ENCODE measurements at regions not wholly inside any gene's neighbourhood (a gene's known extent, or its start where the extent isn't known, plus 50 kb on each side); places are given as distances from the start of the nearest gene placed in this dataset.

GRCh38 chr19:28330831-28331230 is 882.1 kb downstream of the UQCRFS1 start:
- POLR2A ChIA-PET, result no interaction called here
- CTCF ChIA-PET, result interaction anchor here (1.3 kb wide), 1 partner anchor 10 kb away, joined by 3 read pairs; no protein-coding TSS in a partner anchor
- Histone ChIP-seq H3K27me3 (replicated peaks in 2 of 5; ENCODE audit: control insufficient read depth in 4 of 5, insufficient read depth in 5 of 5, low read length in 4 of 5) (no peaks in the 10 kb centered on the region), H3K27ac (ENCODE audit: insufficient read depth in 1 of 2, low read depth in 1 of 2, low read length in 2 of 2, poor library complexity in 1 of 2, severe bottlenecking in 2 of 2) (no peak overlapping the region), H3K4me1 (ENCODE audit: control extremely low read depth in 1 of 4, control insufficient read depth in 4 of 4, insufficient read depth in 4 of 4, low read length in 3 of 4) (peaks cover 0 to 1% (median 0%) of the 10 kb centered on the region in 4 experiments), H3K9me3 (ENCODE audit: control extremely low read depth in 1 of 5, control insufficient read depth in 4 of 5, insufficient read depth in 2 of 5, low read depth in 1 of 5, low read length in 4 of 5) (no peaks in the 10 kb centered on the region), H3K4me3 (ENCODE audit: control insufficient read depth in 1 of 7, extremely low read depth in 1 of 7, insufficient read depth in 4 of 7, low read depth in 2 of 7, low read length in 6 of 7) (no peak overlapping the region), H3K36me3 (ENCODE audit: control insufficient read depth in 4 of 4, insufficient read depth in 4 of 4, low read length in 3 of 4) (no peaks in the 10 kb centered on the region)
- no CpG with 5 or more reads among the region's 1 CpG for WGBS (ENCODE audit: insufficient coverage)
- DNase-seq, result no peak

- Histone ChIP-seq H3K36me3 (ENCODE audit: control insufficient read depth in 4 of 4, insufficient read depth in 4 of 4, low read length in 3 of 4) (no peaks in the 10 kb centered on the region), H3K9me3 (ENCODE audit: control extremely low read depth in 1 of 5, control insufficient read depth in 4 of 5, insufficient read depth in 2 of 5, low read depth in 1 of 5, low read length in 4 of 5) (no peaks in the 10 kb centered on the region), H3K4me3 (ENCODE audit: control insufficient read depth in 1 of 7, extremely low read depth in 1 of 7, insufficient read depth in 4 of 7, low read depth in 2 of 7, low read length in 6 of 7) (no peak overlapping the region), H3K27me3 (replicated peaks in 2 of 5; ENCODE audit: control insufficient read depth in 4 of 5, insufficient read depth in 5 of 5, low read length in 4 of 5) (no peaks in the 10 kb centered on the region), H3K27ac (ENCODE audit: insufficient read depth in 1 of 2, low read depth in 1 of 2, low read length in 2 of 2, poor library complexity in 1 of 2, severe bottlenecking in 2 of 2) (no peak overlapping the region), H3K4me1 (ENCODE audit: control extremely low read depth in 1 of 4, control insufficient read depth in 4 of 4, insufficient read depth in 4 of 4, low read length in 3 of 4) (peaks cover 0 to 6% (median 0%) of the 10 kb centered on the region in 4 experiments)
- POLR2A ChIA-PET, result no interaction called here
- DNase-seq, result no peak
- WGBS (ENCODE audit: insufficient coverage), result 90% methylated on average over 4 of the region's 4 CpGs
- CTCF ChIA-PET, result no interaction called here
Measured at GRCh38 chr19:28329429-28329828, 883.5 kb downstream of the UQCRFS1 start.

- no peak overlapping the region for H3K27ac ChIP-seq (ENCODE audit: insufficient read depth in 1 of 2, low read depth in 1 of 2, low read length in 2 of 2, poor library complexity in 1 of 2, severe bottlenecking in 2 of 2)
- peaks cover 0 to 6% (median 0%) of the 10 kb centered on the region in 4 experiments for H3K4me1 ChIP-seq (ENCODE audit: control extremely low read depth in 1 of 4, control insufficient read depth in 4 of 4, insufficient read depth in 4 of 4, low read length in 3 of 4)
- ChIA-PET POLR2A (no interaction called here), CTCF (interaction anchor here (4.0 kb wide), 1 partner anchor 85 kb away, joined by 15 read pairs; no protein-coding TSS in a partner anchor)
- H3K36me3 ChIP-seq (ENCODE audit: control insufficient read depth in 4 of 4, insufficient read depth in 4 of 4, low read length in 3 of 4), result no peaks in the 10 kb centered on the region
- no peaks in the 10 kb centered on the region for H3K9me3 ChIP-seq (ENCODE audit: control extremely low read depth in 1 of 5, control insufficient read depth in 4 of 5, insufficient read depth in 2 of 5, low read depth in 1 of 5, low read length in 4 of 5)
- no peak overlapping the region for H3K4me3 ChIP-seq (ENCODE audit: control insufficient read depth in 1 of 7, extremely low read depth in 1 of 7, insufficient read depth in 4 of 7, low read depth in 2 of 7, low read length in 6 of 7)
- peaks cover 0 to 2% (median 0%) of the 10 kb centered on the region in 5 experiments for H3K27me3 ChIP-seq (replicated peaks in 2 of 5; ENCODE audit: control insufficient read depth in 4 of 5, insufficient read depth in 5 of 5, low read length in 4 of 5)
- no peak for DNase-seq
- no CpG with 5 or more reads among the region's 3 CpGs for WGBS (ENCODE audit: insufficient coverage)
Measured at GRCh38 chr19:28327905-28328304, 885.0 kb downstream of the UQCRFS1 start.

GRCh38 chr19:28326746-28327145 is 886.2 kb downstream of the UQCRFS1 start:
- Histone ChIP-seq H3K4me1 (ENCODE audit: control extremely low read depth in 1 of 4, control insufficient read depth in 4 of 4, insufficient read depth in 4 of 4, low read length in 3 of 4) (peaks cover 0 to 6% (median 0%) of the 10 kb centered on the region in 4 experiments), H3K27me3 (replicated peaks in 2 of 5; ENCODE audit: control insufficient read depth in 4 of 5, insufficient read depth in 5 of 5, low read length in 4 of 5) (peaks cover 0 to 2% (median 0%) of the 10 kb centered on the region in 5 experiments), H3K4me3 (ENCODE audit: control insufficient read depth in 1 of 7, extremely low read depth in 1 of 7, insufficient read depth in 4 of 7, low read depth in 2 of 7, low read length in 6 of 7) (no peak overlapping the region), H3K27ac (ENCODE audit: insufficient read depth in 1 of 2, low read depth in 1 of 2, low read length in 2 of 2, poor library complexity in 1 of 2, severe bottlenecking in 2 of 2) (no peak overlapping the region), H3K9me3 (ENCODE audit: control extremely low read depth in 1 of 5, control insufficient read depth in 4 of 5, insufficient read depth in 2 of 5, low read depth in 1 of 5, low read length in 4 of 5) (no peaks in the 10 kb centered on the region), H3K36me3 (ENCODE audit: control insufficient read depth in 4 of 4, insufficient read depth in 4 of 4, low read length in 3 of 4) (no peaks in the 10 kb centered on the region)
- ChIA-PET POLR2A (no interaction called here), CTCF (interaction anchor here (0.8 to 4.0 kb wide), 3 partner anchors 12 to 86 kb away, joined by 3 to 15 read pairs (median 5); no protein-coding TSS in a partner anchor)
- DNase-seq, result no peak
- WGBS (ENCODE audit: insufficient coverage), result 67% methylated on average over 3 of the region's 4 CpGs

- H3K4me1 ChIP-seq (ENCODE audit: control extremely low read depth in 1 of 4, control insufficient read depth in 4 of 4, insufficient read depth in 4 of 4, low read length in 3 of 4), result peaks cover 0 to 6% (median 0%) of the 10 kb centered on the region in 4 experiments
- ChIA-PET CTCF (interaction anchor here (1.0 to 4.0 kb wide), 4 partner anchors 9 to 84 kb away, joined by 3 to 15 read pairs (median 4); no protein-coding TSS in a partner anchor), POLR2A (no interaction called here)
- no peak overlapping the region for H3K4me3 ChIP-seq (ENCODE audit: control insufficient read depth in 1 of 7, extremely low read depth in 1 of 7, insufficient read depth in 4 of 7, low read depth in 2 of 7, low read length in 6 of 7)
- no peaks in the 10 kb centered on the region for H3K9me3 ChIP-seq (ENCODE audit: control extremely low read depth in 1 of 5, control insufficient read depth in 4 of 5, insufficient read depth in 2 of 5, low read depth in 1 of 5, low read length in 4 of 5)
- WGBS (ENCODE audit: insufficient coverage), result 52% methylated on average over 4 of the region's 5 CpGs
- DNase-seq, result no peak
- H3K27me3 ChIP-seq (replicated peaks in 2 of 5; ENCODE audit: control insufficient read depth in 4 of 5, insufficient read depth in 5 of 5, low read length in 4 of 5), result peaks cover 0 to 2% (median 0%) of the 10 kb centered on the region in 5 experiments
- H3K27ac ChIP-seq (ENCODE audit: insufficient read depth in 1 of 2, low read depth in 1 of 2, low read length in 2 of 2, poor library complexity in 1 of 2, severe bottlenecking in 2 of 2), result no peak overlapping the region
- H3K36me3 ChIP-seq (ENCODE audit: control insufficient read depth in 4 of 4, insufficient read depth in 4 of 4, low read length in 3 of 4), result no peaks in the 10 kb centered on the region
Measured at GRCh38 chr19:28324275-28325060, 888.5 kb downstream of the UQCRFS1 start.

- Histone ChIP-seq H3K27ac (ENCODE audit: insufficient read depth in 1 of 2, low read depth in 1 of 2, low read length in 2 of 2, poor library complexity in 1 of 2, severe bottlenecking in 2 of 2) (no peak overlapping the region), H3K27me3 (replicated peaks in 2 of 5; ENCODE audit: control insufficient read depth in 4 of 5, insufficient read depth in 5 of 5, low read length in 4 of 5) (peaks cover 0 to 6% (median 0%) of the 10 kb centered on the region in 5 experiments), H3K36me3 (ENCODE audit: control insufficient read depth in 4 of 4, insufficient read depth in 4 of 4, low read length in 3 of 4) (no peaks in the 10 kb centered on the region), H3K9me3 (ENCODE audit: control extremely low read depth in 1 of 5, control insufficient read depth in 4 of 5, insufficient read depth in 2 of 5, low read depth in 1 of 5, low read length in 4 of 5) (no peaks in the 10 kb centered on the region), H3K4me1 (ENCODE audit: control extremely low read depth in 1 of 4, control insufficient read depth in 4 of 4, insufficient read depth in 4 of 4, low read length in 3 of 4) (peaks cover 0 to 6% (median 0%) of the 10 kb centered on the region in 4 experiments), H3K4me3 (ENCODE audit: control insufficient read depth in 1 of 7, extremely low read depth in 1 of 7, insufficient read depth in 4 of 7, low read depth in 2 of 7, low read length in 6 of 7) (no peak overlapping the region)
- ChIA-PET POLR2A (no interaction called here), CTCF (interaction anchor here (0.7 to 1.5 kb wide), 3 partner anchors 19 to 357 kb away, joined by 3 to 4 read pairs (median 4); no protein-coding TSS in a partner anchor)
- 75% methylated on average over 2 of the region's 3 CpGs for WGBS (ENCODE audit: insufficient coverage)
- DNase-seq, result no peak
Measured at GRCh38 chr19:28322945-28323344, 890.0 kb downstream of the UQCRFS1 start.

GRCh38 chr19:28322491-28322890 is 890.5 kb downstream of the UQCRFS1 start:
- Histone ChIP-seq H3K4me1 (ENCODE audit: control extremely low read depth in 1 of 4, control insufficient read depth in 4 of 4, insufficient read depth in 4 of 4, low read length in 3 of 4) (peaks cover 0 to 6% (median 0%) of the 10 kb centered on the region in 4 experiments), H3K36me3 (ENCODE audit: control insufficient read depth in 4 of 4, insufficient read depth in 4 of 4, low read length in 3 of 4) (no peaks in the 10 kb centered on the region), H3K4me3 (ENCODE audit: control insufficient read depth in 1 of 7, extremely low read depth in 1 of 7, insufficient read depth in 4 of 7, low read depth in 2 of 7, low read length in 6 of 7) (no peak overlapping the region), H3K9me3 (ENCODE audit: control extremely low read depth in 1 of 5, control insufficient read depth in 4 of 5, insufficient read depth in 2 of 5, low read depth in 1 of 5, low read length in 4 of 5) (no peaks in the 10 kb centered on the region), H3K27me3 (replicated peaks in 2 of 5; ENCODE audit: control insufficient read depth in 4 of 5, insufficient read depth in 5 of 5, low read length in 4 of 5) (peaks cover 0 to 6% (median 0%) of the 10 kb centered on the region in 5 experiments), H3K27ac (ENCODE audit: insufficient read depth in 1 of 2, low read depth in 1 of 2, low read length in 2 of 2, poor library complexity in 1 of 2, severe bottlenecking in 2 of 2) (no peak overlapping the region)
- DNase-seq, result no peak
- ChIA-PET POLR2A (no interaction called here), CTCF (interaction anchor here (0.7 to 1.5 kb wide), 4 partner anchors 21 to 356 kb away, joined by 3 to 4 read pairs (median 4); no protein-coding TSS in a partner anchor)
- 90% methylated on average over 4 of the region's 4 CpGs for WGBS (ENCODE audit: insufficient coverage)

All from common myeloid progenitor, CD34-positive (primary cell).